Activated naive CD4-positive, alpha-beta T cell treated with anti-CD3 and anti-CD28 coated beads, Interleukin-2, amount 50 U/mL, for 24 hours (primary cell): ENCODE measurements at regions not wholly inside any gene's neighbourhood (a gene's known extent, or its start where the extent isn't known, plus 50 kb on each side); places are given as distances from the start of the nearest gene placed in this dataset.
"Not testable (repeated sequence)": the region's sequence is repeated elsewhere in the genome, so short reads cannot be mapped to it uniquely, and the experiment has no call there.

Experiments
- H3K27ac Mint-ChIP-seq: one replicate; pipeline ENCODE4 v1.8.0; 2021; ENCODE audit warnings: mild to moderate bottlenecking, mixed read lengths
- H3K27me3 Mint-ChIP-seq: one replicate; pipeline ENCODE4 v1.8.0; 2021; ENCODE audit warnings: mixed read lengths
- H3K36me3 Mint-ChIP-seq: one replicate; pipeline ENCODE4 v1.8.0; 2021; ENCODE audit warnings: mixed read lengths
- H3K4me1 Mint-ChIP-seq: one replicate; pipeline ENCODE4 v1.8.0; 2021; ENCODE audit warnings: mixed read lengths
- H3K4me3 Mint-ChIP-seq: one replicate; pipeline ENCODE4 v1.8.0; 2021; ENCODE audit warnings: mild to moderate bottlenecking, mixed read lengths
- H3K9me3 Mint-ChIP-seq: one replicate; pipeline ENCODE4 v1.8.0; 2021; ENCODE audit warnings: mixed read lengths

DNA sequence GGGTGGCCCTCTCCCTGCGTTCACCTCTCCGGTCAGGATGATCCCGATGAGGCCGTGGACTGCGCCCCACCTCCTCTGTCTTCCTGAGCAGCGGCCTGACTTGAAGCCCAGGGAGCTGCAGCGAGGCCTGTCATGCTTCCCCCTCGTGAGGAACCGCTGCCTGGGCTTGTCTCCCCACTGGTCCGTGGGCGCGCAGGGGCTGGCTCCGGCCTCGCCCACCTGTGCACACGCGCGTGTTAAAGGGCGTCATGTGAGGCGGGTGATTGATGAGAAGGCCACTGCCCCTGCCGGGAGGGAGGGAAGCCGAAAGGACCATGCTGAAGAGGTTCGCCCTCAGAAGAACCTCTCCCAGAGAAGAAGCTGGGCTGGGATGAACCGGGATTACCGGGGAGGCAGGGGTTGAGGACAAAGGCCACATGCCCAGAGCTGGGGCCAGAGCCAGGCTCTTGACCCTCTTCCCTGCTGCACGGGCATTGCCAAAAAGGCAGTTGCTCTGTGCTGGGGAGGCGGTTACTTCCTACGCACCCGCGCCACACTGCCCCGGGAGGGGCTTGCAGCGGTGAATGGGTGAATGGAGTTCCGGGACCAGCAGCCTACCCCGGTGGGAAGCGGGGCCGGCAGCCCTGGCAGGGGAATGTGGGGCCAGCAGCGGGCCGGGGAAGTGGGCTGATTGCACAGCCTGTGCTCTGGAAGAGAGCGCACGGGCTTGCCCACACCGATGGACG lies 85.9 kb upstream of the GSE1 start:
- Mint-ChIP-seq H3K27ac (no peak overlapping the region), H3K9me3 (no peaks in the 10 kb centered on the region), H3K36me3 (no peaks in the 10 kb centered on the region), H3K4me3 (no peak overlapping the region), H3K27me3 (no peaks in the 10 kb centered on the region), H3K4me1 (no peaks in the 10 kb centered on the region)

DNA sequence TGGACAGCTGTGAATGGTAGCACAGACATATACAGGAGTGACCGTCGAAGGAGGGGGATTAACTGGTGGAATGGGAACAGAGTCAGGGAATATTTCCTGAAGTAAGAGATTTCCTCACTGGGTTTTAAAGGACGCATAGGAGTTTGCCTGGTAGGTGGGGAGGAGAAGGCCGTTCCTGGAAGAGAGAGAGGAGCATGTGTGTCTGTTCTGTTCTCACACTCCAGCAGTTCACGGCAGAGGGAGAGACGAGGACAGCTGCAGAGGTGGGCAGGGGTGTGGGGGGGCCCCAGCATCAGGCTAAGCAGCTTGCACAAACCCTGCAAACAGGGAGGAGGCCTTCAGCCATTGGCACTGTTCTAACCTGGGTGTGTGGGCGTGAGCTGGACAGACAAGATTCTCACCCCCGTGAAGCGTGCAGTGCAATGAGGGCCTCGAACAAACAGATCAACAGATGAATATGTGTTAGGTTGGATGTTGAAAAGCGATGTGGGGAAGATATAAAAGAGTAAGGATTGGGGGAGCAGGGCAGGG lies 85.3 kb upstream of the GSE1 start:
- Mint-ChIP-seq H3K9me3 (no peaks in the 10 kb centered on the region), H3K27ac (peak overlapping the region; percentile 53), H3K36me3 (no peaks in the 10 kb centered on the region), H3K4me3 (no peak overlapping the region), H3K27me3 (no peaks in the 10 kb centered on the region), H3K4me1 (no peaks in the 10 kb centered on the region)

DNA sequence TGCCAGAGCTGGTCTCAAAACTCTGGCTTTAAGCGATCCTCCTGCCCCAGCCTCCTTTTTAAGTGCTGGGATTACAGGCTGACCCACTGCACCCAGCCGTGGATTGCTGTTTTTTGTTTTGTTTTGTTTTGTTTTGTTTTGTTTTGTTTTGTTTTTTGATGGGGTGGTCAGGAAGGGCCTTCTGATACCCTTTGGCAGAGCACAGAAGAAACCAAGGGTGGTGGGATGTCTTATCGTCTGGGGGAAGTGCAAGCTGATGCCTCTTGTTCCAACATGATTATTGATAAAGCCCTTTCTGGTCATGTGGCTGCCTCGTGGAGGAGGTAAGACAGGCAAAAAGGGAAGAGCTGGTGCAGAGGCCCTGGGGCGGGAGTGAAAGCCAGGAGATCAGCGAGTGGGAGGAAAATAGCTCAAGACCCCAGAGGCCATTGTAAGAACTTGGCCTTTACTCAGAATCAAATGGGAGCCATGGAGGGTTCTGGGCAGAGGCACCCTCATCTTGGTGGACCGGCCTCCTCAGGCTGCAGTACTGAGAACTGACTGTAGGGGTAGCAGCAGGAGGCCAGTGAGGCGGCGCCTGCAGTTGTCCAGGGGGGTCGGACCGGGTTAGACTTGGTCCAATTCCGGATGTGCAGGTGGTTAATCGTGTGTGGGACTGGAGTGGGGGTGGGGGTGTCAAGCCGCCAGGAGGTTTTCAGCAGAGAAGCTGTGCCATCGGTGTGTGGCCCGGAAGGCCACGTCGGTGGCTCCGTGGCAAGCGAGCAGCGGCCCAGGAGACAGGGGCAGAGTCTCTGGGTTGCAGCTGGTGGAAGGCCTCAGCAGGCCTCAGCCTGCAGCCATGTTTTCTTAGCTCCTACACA lies 84.4 kb upstream of the GSE1 start:
- no peaks in the 10 kb centered on the region for H3K9me3 Mint-ChIP-seq
- H3K27me3 Mint-ChIP-seq, result no peaks in the 10 kb centered on the region
- H3K4me3 Mint-ChIP-seq, result no peak overlapping the region
- no peaks in the 10 kb centered on the region for H3K36me3 Mint-ChIP-seq
- H3K27ac Mint-ChIP-seq, result peak overlapping the region; percentile 55
- H3K4me1 Mint-ChIP-seq, result no peaks in the 10 kb centered on the region

DNA sequence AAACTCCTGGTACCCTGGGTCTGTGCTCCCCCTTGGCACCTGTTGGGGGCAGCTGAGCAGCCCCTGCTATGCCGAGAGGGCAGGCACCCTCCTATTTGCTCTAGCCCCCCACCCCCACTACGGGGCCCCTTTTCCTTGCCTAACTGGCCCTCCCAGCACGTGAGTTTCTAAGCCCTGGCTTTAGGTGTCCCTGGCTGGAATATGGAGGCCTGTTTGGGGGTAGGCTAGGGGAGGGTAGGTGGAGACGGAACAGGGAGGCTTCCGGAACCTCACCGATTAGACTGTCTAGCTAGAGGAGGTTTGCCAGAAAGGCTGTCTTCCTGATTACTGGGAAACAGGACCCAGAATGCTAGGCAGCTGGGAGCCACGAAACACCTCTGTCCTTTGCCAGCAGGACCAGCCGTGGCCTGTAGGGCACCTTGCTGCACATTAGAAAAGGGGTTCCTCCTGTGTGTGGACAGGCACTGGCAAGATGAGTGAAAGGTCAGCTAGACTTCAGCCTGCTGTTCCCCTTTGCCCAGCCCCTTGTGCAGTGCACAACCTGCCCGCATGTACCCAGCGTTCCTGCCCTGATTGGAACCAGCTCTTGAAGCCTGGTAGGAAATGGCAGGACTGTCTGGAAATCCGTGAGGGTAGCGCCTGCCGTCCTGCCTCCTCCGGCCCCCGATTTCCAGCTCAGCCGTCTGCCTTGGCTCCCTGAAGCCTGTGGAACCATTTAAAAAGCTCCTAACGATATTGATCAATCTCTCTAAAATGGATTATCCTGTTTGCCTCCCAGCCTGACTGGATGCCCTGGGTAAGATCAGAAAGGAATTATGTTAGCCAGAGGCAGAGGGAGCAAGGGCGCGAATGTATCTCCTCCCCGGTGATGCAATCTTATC lies 83.4 kb upstream of the GSE1 start:
- no peak overlapping the region for H3K27ac Mint-ChIP-seq
- H3K36me3 Mint-ChIP-seq, result no peaks in the 10 kb centered on the region
- H3K4me3 Mint-ChIP-seq, result no peak overlapping the region

DNA sequence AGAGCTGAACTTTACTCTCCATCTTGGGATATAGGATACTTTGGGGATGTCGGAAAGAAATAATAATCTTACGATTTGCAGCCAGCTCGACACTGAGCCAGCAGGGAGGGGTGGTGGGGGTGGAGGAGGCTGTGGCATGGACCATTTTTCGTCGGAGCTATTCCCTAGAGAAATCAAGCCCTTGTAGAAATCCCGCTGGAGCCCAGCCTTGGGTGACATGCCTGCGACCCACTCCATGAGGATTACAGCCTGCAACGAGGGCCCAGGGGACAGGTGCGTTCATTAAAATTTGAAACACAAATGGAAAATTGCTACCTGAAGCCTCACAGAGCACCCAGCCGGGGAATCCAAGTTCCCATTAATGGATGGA lies 82.8 kb upstream of the GSE1 start:
- Mint-ChIP-seq H3K4me3 (no peak overlapping the region), H3K27ac (no peak overlapping the region), H3K4me1 (no peaks in the 10 kb centered on the region), H3K27me3 (no peaks in the 10 kb centered on the region), H3K9me3 (no peaks in the 10 kb centered on the region), H3K36me3 (no peaks in the 10 kb centered on the region)

More for the DNA sequence above, 83.4 kb upstream of the GSE1 start:
- Mint-ChIP-seq H3K4me1 (no peaks in the 10 kb centered on the region), H3K27me3 (no peaks in the 10 kb centered on the region), H3K9me3 (no peaks in the 10 kb centered on the region)

DNA sequence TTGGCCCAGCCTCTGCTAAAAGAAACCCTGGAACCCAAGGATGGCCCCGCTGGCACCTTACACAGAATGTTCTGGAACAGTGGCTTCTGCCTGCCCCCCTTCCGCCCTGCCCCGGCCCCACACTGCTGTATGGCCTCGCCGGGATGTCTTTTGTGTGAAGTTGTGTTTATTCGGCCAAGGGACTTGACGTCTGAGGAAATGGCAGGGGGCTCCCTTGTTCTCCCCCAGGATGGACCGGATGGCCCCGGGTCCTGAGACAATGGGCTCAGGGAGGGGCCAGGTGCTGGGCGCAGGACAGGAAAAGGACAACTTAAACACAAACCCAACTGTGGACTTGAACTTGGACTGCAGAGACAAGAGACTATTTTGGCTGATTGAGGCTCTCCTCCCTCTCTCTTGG lies 81.6 kb upstream of the GSE1 start:
- Mint-ChIP-seq H3K27ac (no peak overlapping the region), H3K4me3 (no peak overlapping the region), H3K9me3 (no peaks in the 10 kb centered on the region), H3K4me1 (no peaks in the 10 kb centered on the region), H3K36me3 (no peaks in the 10 kb centered on the region), H3K27me3 (no peaks in the 10 kb centered on the region)

DNA sequence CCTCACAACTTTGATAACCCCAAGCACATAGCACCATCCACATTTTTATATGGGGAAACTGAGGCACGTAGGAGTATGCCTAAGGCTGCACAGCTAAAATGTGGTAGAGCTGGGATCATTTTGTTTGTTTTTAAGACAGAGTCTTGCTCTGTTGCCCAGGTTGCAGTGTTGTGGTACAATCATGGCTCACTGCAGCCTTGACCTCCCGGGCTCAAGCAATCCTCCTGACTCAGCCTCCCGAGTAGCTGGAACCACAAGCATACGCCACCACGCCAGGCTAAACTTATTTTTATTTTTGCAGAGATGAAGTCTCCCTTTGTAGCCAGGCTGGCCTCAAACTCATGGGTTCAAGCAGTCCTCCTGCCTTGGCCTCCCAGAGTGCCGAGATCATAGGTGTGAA lies 81.0 kb upstream of the GSE1 start:
- H3K9me3 Mint-ChIP-seq, result no peaks in the 10 kb centered on the region
- no peaks in the 10 kb centered on the region for H3K27me3 Mint-ChIP-seq
- H3K4me1 Mint-ChIP-seq, result no peaks in the 10 kb centered on the region
- H3K36me3 Mint-ChIP-seq, result no peaks in the 10 kb centered on the region
- H3K4me3 Mint-ChIP-seq, result no peak overlapping the region
- no peak overlapping the region for H3K27ac Mint-ChIP-seq

DNA sequence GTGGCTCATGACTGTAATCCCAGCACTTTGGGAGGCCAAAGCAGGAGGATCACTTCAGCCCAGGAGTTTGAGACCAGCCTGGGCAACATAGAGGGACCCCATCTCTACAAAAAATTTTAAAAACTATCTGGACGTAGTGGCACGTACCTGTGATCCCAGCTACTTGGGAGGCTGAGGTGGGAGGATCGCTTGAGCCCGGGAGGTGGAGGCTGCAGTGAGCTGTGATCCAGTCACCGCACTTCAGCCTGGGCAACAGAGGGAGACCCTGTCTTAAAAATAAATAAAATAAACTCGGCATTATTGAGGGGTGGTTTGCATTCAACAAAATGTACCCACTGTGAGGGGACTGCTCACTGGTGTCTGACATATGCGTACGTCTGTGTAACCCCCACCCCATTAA lies 79.5 kb upstream of the GSE1 start:
- H3K36me3 Mint-ChIP-seq, H3K27ac Mint-ChIP-seq, H3K4me1 Mint-ChIP-seq, H3K27me3 Mint-ChIP-seq, H3K4me3 Mint-ChIP-seq, H3K9me3 Mint-ChIP-seq: not testable (repeated sequence)

DNA sequence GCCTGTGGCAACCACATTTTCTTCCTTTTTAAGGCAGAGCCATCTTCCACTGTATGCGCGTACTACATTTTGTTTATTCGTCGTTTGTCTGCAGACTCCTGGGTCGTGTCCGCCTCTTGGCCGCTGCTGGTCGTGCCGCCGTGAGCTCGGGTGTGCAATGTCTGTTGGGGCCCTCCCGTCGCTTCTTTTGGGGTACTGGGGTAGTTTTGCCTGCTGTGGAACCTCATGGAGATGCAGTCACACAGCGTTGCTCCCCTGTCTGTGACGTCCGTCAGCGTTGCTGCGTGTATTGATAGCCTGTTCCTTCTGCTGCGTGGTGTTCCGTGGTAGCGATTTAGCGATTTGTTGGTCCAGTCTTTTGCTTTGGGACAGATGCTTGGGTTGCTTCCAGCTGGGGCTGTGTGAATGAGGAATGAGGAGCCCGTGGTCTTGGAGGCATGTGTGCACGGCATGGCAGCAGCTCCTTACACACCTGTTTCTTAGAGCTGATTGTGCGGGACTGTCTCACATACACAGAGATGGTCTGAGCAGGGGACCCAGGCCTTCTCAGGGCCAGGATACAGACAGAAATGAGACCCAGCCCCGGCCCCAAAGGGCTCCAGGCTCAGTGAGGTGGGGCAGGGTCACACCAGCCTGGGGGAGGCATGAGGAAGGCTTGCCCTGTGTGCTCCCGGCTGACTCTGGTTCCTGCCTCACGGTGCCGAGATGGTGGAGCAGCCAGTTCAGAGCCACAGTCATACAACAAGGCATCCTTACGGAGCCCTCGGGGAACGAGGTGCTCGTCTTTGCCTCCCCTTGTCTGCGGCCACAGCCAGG lies 78.4 kb upstream of the GSE1 start:
- Mint-ChIP-seq H3K4me3 (no peak overlapping the region), H3K4me1 (no peaks in the 10 kb centered on the region), H3K27me3 (no peaks in the 10 kb centered on the region), H3K36me3 (no peaks in the 10 kb centered on the region), H3K27ac (no peak overlapping the region), H3K9me3 (no peaks in the 10 kb centered on the region)

DNA sequence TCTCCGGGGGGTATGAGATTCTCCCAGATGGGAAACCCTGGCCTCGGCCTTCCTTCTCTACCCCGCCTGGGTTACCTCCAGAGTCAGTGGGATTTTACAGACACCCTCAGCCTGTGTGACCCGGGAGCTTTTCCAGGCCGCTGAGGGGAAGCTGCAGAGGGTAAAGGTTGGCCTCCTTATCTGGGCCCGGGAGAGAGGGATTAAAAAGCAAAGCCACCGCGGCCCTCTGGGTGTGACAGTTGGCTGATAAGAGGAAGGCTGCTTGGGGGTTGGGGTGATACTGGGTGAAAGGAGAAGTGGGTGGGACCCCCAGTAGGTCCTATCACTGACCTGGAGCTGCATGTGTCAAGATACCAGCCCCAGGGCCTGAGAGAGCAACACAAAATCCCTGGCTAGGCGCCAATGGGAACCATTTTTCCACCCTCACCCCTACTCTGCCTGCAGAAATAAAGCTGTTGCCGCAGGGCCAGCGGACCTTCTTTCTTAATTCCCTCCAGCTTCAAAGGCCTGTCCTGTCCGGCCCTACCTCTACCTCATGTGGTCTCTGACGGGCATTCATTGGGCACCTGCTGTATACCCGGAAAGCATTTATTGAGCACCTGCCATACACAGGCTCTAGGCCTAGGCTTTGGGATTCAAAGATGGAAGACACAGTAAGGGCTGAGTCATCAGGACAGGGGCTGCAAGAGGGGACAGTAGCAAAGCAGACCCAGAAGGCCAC lies 77.6 kb upstream of the GSE1 start:
- Mint-ChIP-seq H3K4me3 (no peak overlapping the region), H3K4me1 (no peaks in the 10 kb centered on the region), H3K36me3 (no peaks in the 10 kb centered on the region), H3K27me3 (no peaks in the 10 kb centered on the region), H3K27ac (no peak overlapping the region), H3K9me3 (no peaks in the 10 kb centered on the region)

DNA sequence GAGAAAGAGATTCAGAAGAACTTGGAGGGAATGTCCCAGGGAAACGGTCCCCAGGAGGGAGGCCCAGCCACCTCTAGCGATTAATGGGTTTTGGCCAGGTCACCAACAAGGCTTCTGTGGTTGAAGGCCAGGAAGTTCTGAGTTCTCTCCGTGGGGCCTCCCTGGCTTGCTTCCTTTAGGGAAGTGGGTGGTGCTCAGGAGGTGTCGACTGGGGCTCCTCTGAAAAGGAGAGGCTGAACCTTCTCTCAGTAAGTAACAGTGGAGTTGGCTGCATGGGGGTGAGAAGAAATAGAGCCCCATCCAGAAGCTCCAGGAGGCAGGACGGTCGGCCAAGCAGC lies 77.1 kb upstream of the GSE1 start:
- Mint-ChIP-seq H3K36me3 (no peaks in the 10 kb centered on the region), H3K4me1 (no peaks in the 10 kb centered on the region), H3K27me3 (no peaks in the 10 kb centered on the region), H3K9me3 (no peaks in the 10 kb centered on the region), H3K27ac (no peak overlapping the region), H3K4me3 (no peak overlapping the region)

DNA sequence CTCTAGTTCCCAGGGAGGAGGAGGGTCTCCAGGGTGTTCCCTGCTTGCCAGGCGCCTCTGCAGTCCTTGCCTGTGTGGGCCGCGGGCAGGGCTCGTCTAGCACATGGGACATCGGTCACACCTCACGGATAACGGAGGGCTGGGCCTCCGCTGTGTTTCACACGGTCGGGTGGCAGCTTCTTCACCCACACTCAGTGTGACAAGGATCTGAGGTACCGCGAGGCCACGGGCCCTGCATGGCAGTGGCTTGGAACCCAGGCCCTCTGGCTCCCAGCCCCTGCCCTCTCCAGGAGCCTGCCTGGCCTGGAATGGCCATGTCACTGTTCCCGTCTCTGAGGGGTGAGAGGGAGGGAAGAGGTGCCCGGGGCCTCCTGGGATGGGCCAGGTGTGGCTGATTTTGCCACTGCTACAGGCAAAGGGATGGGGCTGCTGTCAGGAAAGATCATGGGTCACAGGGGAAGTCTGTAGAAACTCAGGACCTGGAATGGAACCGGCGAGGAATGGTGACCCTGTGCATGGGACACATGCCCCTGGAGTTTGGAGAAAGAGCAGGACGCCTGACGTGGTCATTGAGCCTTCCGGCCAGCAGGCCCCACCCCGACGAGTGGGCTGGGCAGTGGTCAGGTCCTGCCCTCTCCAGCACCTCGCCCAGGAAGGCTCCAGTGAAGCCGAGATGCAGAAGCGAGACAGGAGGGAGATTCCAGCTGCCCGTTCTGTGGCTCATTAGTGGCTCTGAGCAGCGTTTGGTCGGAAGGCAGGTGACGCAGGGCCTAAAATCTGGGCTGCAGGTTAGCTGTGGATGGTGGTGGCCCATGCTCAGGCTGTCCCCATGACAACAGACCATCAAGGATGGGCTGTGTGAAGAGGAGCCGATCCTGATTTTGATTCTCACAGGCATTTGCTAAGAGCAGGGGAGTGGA lies 76.5 kb upstream of the GSE1 start:
- Mint-ChIP-seq H3K36me3 (no peaks in the 10 kb centered on the region), H3K27me3 (no peaks in the 10 kb centered on the region), H3K9me3 (no peaks in the 10 kb centered on the region), H3K4me1 (no peaks in the 10 kb centered on the region), H3K27ac (no peak overlapping the region), H3K4me3 (no peak overlapping the region)

DNA sequence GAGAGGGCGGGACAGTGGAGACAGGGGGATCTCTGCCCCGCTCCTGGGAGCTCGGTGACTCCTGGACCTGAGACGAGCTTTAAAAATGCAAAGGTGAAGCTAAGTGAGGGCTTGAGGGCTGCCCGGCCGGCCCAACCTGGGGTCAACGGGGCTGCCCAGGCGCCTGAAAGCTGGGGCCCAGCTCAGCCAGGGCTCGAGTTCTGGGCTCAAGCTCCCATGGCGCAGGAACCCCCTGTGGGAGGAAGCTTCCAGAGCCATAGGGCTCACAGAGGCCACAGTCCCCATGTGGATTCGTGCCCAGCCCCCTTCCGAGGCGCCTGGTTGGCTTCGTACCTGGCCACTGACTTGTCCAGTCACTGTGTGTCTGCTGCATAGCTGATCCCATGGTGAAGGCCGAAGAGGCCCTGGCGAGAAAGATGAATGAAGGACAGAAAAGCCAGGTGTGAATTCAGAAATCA lies 75.8 kb upstream of the GSE1 start:
- no peaks in the 10 kb centered on the region for H3K27me3 Mint-ChIP-seq
- no peaks in the 10 kb centered on the region for H3K36me3 Mint-ChIP-seq
- no peaks in the 10 kb centered on the region for H3K4me1 Mint-ChIP-seq
- no peak overlapping the region for H3K4me3 Mint-ChIP-seq
- no peaks in the 10 kb centered on the region for H3K9me3 Mint-ChIP-seq
- no peak overlapping the region for H3K27ac Mint-ChIP-seq
